NB4 (cell line): ENCODE measurements at regions not wholly inside any gene's neighbourhood (a gene's known extent, or its start where the extent isn't known, plus 50 kb on each side); places are given as distances from the start of the nearest gene placed in this dataset.

ENCODE experiments used
- DNase-seq: peaks from one replicate; pipeline ENCODE4 v3.0.0; 2010; ENCODE audit warnings: low read depth
- H3K4me3 ChIP-seq: one replicate; pipeline ENCODE4 v1.5.1; 2011; ENCODE audit warnings: mild to moderate bottlenecking, low read depth, low read length, moderate library complexity
- MYC ChIP-seq: IDR thresholded peaks from 2 replicates; pipeline ENCODE4 v1.6.1; 2011; ENCODE audit warnings: low read depth, low read length
- POLR2A ChIP-seq: IDR thresholded peaks from 2 replicates; pipeline ENCODE4 v1.6.1; 2011; ENCODE audit warnings: mild to moderate bottlenecking; ENCODE audit not compliant: insufficient read length; ENCODE audit errors: extremely low read depth
- TF ChIP-seq, protein P1 (sequence below): IDR thresholded peaks from one replicate; pipeline ENCODE4 v1.5.1; 2012; ENCODE audit warnings: low read depth, low read length
- TF ChIP-seq, protein P2 (sequence below): IDR thresholded peaks from 2 replicates; pipeline ENCODE4 v1.6.1; 2011; ENCODE audit warnings: low read depth, low read length

- H3K4me3 ChIP-seq: no peak overlapping the region
- no peak for DNase-seq
- TF ChIP-seq POLR2A (no peak), MYC (no peak)
- TF ChIP-seq, protein P1, sequence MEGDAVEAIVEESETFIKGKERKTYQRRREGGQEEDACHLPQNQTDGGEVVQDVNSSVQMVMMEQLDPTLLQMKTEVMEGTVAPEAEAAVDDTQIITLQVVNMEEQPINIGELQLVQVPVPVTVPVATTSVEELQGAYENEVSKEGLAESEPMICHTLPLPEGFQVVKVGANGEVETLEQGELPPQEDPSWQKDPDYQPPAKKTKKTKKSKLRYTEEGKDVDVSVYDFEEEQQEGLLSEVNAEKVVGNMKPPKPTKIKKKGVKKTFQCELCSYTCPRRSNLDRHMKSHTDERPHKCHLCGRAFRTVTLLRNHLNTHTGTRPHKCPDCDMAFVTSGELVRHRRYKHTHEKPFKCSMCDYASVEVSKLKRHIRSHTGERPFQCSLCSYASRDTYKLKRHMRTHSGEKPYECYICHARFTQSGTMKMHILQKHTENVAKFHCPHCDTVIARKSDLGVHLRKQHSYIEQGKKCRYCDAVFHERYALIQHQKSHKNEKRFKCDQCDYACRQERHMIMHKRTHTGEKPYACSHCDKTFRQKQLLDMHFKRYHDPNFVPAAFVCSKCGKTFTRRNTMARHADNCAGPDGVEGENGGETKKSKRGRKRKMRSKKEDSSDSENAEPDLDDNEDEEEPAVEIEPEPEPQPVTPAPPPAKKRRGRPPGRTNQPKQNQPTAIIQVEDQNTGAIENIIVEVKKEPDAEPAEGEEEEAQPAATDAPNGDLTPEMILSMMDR: no peak
- TF ChIP-seq, protein P2, sequence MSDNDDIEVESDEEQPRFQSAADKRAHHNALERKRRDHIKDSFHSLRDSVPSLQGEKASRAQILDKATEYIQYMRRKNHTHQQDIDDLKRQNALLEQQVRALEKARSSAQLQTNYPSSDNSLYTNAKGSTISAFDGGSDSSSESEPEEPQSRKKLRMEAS: no peak
Measured at GRCh38 chr16:79901522-79901921, 301.0 kb upstream of the MAF start.

- no peak for DNase-seq
- no peak for TF ChIP-seq POLR2A
- no peak for TF ChIP-seq MYC
- TF ChIP-seq, protein P2: no peak
- TF ChIP-seq, protein P1: no peak
- H3K4me3 ChIP-seq: no peak overlapping the region
Measured at GRCh38 chr16:79899716-79900115, 299.2 kb upstream of the MAF start.

DNA sequence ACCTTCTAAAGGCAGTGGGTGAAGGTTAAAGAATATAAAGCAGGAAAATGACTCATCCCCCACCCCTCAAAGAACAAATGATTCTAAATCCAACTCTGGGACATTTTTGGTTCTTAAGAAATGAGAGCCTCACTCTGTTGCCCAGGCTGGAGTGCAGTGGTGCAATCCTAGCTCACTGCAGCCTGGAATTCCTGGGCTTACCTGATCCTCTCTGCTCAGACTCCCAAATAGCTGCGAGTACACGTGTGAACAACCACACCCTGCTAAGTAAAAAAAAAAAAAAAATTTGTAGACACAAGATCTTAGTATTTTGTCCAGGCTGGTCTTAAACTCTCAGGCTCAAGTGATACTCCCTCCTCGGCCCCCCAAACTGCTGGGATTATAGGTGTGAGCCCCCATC, 298.8 kb upstream of the MAF start:
- no peak overlapping the region for H3K4me3 ChIP-seq
- no peak for TF ChIP-seq POLR2A
- TF ChIP-seq MYC: no peak
- TF ChIP-seq, protein P2: no peak
- TF ChIP-seq, protein P1: no peak
- no peak for DNase-seq

DNA sequence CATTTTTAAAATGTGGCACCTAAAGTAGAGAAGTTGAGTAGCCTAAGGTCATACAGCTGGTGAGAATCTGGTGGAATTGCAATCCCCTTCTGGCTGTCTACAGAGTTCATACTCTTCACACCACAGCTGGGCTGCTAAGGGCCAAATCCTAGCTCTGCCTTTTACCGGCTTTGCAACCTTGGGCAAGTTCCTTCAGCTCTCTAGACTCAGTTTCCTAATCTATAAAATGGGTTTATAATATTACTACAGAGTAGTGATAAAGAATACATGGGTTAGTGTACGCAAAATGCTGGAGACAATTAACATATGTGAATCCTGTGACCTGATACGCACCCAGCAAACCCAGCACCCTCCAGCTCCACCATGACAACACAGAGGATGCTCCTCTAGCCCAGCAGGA, 298.2 kb upstream of the MAF start:
- no peak for DNase-seq
- H3K4me3 ChIP-seq: no peak overlapping the region
- TF ChIP-seq MYC: no peak
- TF ChIP-seq, protein P2: no peak
- no peak for TF ChIP-seq POLR2A
- TF ChIP-seq, protein P1: no peak

- DNase-seq: no peak
- TF ChIP-seq POLR2A: no peak
- TF ChIP-seq, protein P1: no peak
- TF ChIP-seq, protein P2: no peak
- TF ChIP-seq MYC: no peak
- no peak overlapping the region for H3K4me3 ChIP-seq
Measured at GRCh38 chr16:79897453-79898146, 297.1 kb upstream of the MAF start.
